GM18498 (cell line): ENCODE measurements at regions not wholly inside any gene's neighbourhood (a gene's known extent, or its start where the extent isn't known, plus 50 kb on each side); places are given as distances from the start of the nearest gene placed in this dataset.
"Not testable (repeated sequence)": the region's sequence is repeated elsewhere in the genome, so short reads cannot be mapped to it uniquely, and the experiment has no call there.

Experiments
- ATAC-seq: cut with Tn5 transposase; IDR thresholded peaks from one replicate; pipeline ENCODE4 v1.9.1; 2021; ENCODE audit warnings: mild to moderate bottlenecking, moderate library complexity; ENCODE audit not compliant: unreplicated experiment

- no peak for ATAC-seq
Observed at GRCh38 chr3:95781598-95781997, 1032.8 kb upstream of the EPHA6 start.

GRCh38 chr3:95789111-95789510 lies 1025.3 kb upstream of the EPHA6 start:
- no peak for ATAC-seq

GRCh38 chr3:95797081-95797480 lies 1017.3 kb upstream of the EPHA6 start:
- ATAC-seq, result no peak

- no peak for ATAC-seq
Observed at GRCh38 chr3:95798628-95799027, 1015.8 kb upstream of the EPHA6 start.

GRCh38 chr3:95810462-95810861 lies 1003.9 kb upstream of the EPHA6 start:
- no peak for ATAC-seq

- ATAC-seq, result no peak
Observed at GRCh38 chr3:95813244-95813643, 1001.1 kb upstream of the EPHA6 start.

GRCh38 chr3:95815828-95816227 lies 998.6 kb upstream of the EPHA6 start:
- ATAC-seq, result no peak

GRCh38 chr3:95826419-95826818 lies 988.0 kb upstream of the EPHA6 start:
- no peak for ATAC-seq

GRCh38 chr3:95832146-95832545 lies 982.2 kb upstream of the EPHA6 start:
- ATAC-seq, result no peak

GRCh38 chr3:95860628-95861027 lies 953.8 kb upstream of the EPHA6 start:
- ATAC-seq, result not testable (repeated sequence)

GRCh38 chr3:95883801-95884200 lies 930.6 kb upstream of the EPHA6 start:
- ATAC-seq, result no peak

- ATAC-seq, result no peak
Observed at GRCh38 chr3:95886616-95887015, 927.8 kb upstream of the EPHA6 start.

- ATAC-seq, result no peak
Observed at GRCh38 chr3:95887114-95887513, 927.3 kb upstream of the EPHA6 start.

GRCh38 chr3:95894820-95895219 lies 919.6 kb upstream of the EPHA6 start:
- no peak for ATAC-seq

- ATAC-seq, result no peak
Observed at GRCh38 chr3:95899494-95899893, 914.9 kb upstream of the EPHA6 start.

- no peak for ATAC-seq
Observed at GRCh38 chr3:95899911-95900310, 914.5 kb upstream of the EPHA6 start.

GRCh38 chr3:95901948-95902347 lies 912.4 kb upstream of the EPHA6 start:
- ATAC-seq, result no peak

- no peak for ATAC-seq
Observed at GRCh38 chr3:95905182-95905581, 909.2 kb upstream of the EPHA6 start.

- no peak for ATAC-seq
Observed at GRCh38 chr3:95911767-95912166, 902.6 kb upstream of the EPHA6 start.

GRCh38 chr3:95923496-95924210 lies 890.7 kb upstream of the EPHA6 start:
- ATAC-seq, result no peak

- ATAC-seq, result no peak
Observed at GRCh38 chr3:95926904-95927501, 887.4 kb upstream of the EPHA6 start.

- ATAC-seq, result no peak
Observed at GRCh38 chr3:95934181-95934580, 880.2 kb upstream of the EPHA6 start.
